H1 (cell line): ENCODE measurements at regions not wholly inside any gene's neighbourhood (a gene's known extent, or its start where the extent isn't known, plus 50 kb on each side); places are given as distances from the start of the nearest gene placed in this dataset.

Experiments
- CHD2 ChIP-seq: IDR thresholded peaks from 2 replicates; pipeline ENCODE4 v1.6.1; 2012; ENCODE audit warnings: low read length, improper control_type of control experiment
- CHD7 ChIP-seq: fragments of 300-600 bp; sonication (generic); IDR thresholded peaks from 2 replicates; pipeline ENCODE4 v1.7.1; 2012; ENCODE audit warnings: low read length, moderate library complexity, mild to moderate bottlenecking, inconsistent platforms; ENCODE audit not compliant: insufficient replicate concordance
- SAP30 ChIP-seq: fragments of 300-600 bp; sonication (generic); IDR thresholded peaks from 2 replicates; pipeline ENCODE4 v1.7.1; 2012; ENCODE audit warnings: low read length, moderate library complexity, mild to moderate bottlenecking, inconsistent platforms; ENCODE audit not compliant: insufficient read depth, insufficient replicate concordance
- SP1 ChIP-seq: IDR thresholded peaks from 2 replicates; pipeline ENCODE4 v1.6.1; 2011; ENCODE audit warnings: low read depth, low read length
- SRF ChIP-seq: IDR thresholded peaks from 2 replicates; pipeline ENCODE4 v1.6.1; 2011; ENCODE audit warnings: mild to moderate bottlenecking, low read depth, low read length, moderate library complexity
- TAF1 ChIP-seq: IDR thresholded peaks from 2 replicates; pipeline ENCODE4 v1.6.1; 2011; ENCODE audit warnings: mild to moderate bottlenecking, low read depth, low read length
- TAF7 ChIP-seq: optimal IDR thresholded peaks from 2 replicates; pipeline ENCODE3; 2011; ENCODE audit warnings: low read depth, mild to moderate bottlenecking, inconsistent platforms, low read length, moderate library complexity, borderline replicate concordance

GRCh38 chr3:19702416-19703078 lies 231.5 kb downstream of the EFHB start (continued):
- TF ChIP-seq CHD7 (no peak), SAP30 (no peak), TAF1 (no peak), CHD2 (no peak), SRF (no peak), TAF7 (no peak), SP1 (no peak)
